Fibroblast of skin of right quadriceps (primary cell): ENCODE measurements at regions not wholly inside any gene's neighbourhood (a gene's known extent, or its start where the extent isn't known, plus 50 kb on each side); places are given as distances from the start of the nearest gene placed in this dataset.

Experiments used
- DNase-seq: peaks from one replicate; pipeline ENCODE4 v3.0.0-alpha.2; 2013

DNA sequence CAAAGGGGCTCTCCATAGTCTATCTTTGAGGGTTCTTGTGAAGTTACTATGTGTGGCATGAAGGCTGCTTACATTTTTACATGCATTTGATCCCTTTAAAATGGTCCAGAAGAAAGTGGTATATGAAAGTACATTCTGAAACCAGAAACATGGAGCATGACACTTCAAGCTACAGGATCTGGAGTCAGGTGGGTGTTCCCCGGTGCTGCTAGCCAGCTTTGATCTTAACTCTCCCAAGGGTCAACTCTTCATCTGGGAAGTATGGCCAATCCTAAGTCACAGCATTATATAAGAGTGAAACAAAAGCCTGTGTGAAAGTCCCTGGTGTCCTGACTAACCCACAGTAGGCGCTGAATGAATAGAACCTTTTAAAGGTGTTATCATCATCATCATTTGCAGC is 91.0 kb upstream of the TAS2R1 start:
- no peak for DNase-seq

DNA sequence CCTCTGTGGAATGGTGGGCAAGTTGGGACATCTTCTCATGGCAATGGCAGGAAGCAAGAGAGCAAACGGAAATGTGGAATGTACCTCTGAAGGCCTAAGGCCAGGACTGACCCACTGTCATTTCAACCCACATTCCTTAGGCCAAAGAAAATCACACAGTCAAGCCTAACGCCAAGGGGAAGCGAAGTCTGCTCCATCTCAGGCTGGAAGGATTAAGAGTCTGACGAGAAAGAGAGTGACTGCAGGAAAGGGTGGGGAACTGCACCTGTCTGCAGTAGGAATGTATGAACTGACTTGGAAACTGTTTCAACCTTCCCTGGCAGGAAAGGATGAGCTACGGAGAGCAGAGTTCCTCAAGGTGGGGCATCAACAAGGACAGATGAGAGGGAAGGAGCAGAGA is 90.2 kb upstream of the TAS2R1 start:
- no peak for DNase-seq

DNA sequence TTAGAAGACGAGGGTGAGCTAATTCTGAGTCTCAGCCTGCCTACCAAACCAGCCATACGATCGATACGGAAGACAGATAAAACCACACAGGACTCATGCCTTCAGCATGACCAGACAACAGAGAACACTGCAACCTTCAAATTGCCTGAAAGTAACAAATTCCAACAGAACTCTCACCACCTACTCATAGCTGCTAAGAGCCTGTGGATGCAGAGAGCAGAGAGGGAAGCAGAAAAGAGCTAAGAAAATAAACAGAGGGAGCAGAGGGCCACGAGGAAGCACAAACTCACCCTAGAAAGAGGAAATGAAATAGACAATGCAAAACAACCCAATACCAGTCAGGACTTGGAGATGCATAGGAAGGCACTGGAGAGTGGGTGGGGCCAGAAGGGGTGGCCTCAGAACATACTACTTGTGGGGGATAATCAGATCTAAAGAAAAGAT is 86.7 kb upstream of the TAS2R1 start:
- peak; percentile 86 for DNase-seq

DNA sequence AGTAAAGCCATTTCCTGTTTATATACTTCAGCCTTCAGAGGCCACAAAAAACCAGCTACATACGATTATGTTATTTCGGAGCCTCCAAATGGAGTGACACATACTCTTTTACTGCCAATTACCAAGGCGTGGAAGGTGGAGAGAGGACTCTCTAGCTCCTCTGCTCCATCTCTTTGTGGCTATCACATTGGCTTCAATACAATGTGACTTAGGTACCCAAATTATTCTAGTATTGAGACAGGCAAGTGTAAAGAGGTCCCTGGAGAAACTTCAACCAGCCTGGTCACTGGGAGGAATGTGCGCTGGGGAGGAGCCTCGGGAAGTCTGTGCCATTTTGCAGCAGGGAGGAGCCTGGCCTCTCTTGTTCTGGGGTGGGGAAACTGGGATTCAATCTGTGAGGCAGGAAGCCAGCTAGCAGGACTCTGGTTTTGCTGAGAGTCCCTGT is 85.8 kb upstream of the TAS2R1 start:
- peak; percentile 67 for DNase-seq

DNA sequence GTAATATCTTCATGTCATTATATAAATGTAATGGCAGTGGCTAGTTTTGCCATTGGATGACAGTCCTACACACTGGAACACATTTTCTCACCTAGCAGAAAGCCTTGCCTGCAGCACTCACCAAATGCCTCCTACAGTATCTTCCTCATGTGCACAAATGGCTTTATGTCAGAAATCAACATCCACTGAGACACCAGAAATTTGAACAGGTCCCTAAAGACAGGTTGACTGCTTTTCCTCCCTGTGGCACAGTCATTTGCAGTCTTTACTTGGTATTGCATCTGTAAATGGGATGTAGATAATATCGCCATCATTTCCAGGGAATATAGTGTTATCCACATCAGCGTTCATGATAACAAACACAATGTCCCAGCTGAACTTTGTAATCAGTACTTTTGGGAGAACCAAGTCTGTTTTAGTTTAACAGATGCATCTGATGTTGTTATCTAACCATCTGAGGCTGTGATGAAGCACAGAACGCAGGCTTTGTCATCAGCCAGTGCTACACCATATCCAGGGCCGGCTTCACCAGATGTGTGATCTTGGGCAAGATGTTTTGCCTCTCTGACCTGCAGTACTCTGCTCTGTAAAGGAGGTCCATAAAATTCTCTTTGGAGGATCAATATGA is 83.9 kb upstream of the TAS2R1 start:
- peak; percentile 17 for DNase-seq

DNA sequence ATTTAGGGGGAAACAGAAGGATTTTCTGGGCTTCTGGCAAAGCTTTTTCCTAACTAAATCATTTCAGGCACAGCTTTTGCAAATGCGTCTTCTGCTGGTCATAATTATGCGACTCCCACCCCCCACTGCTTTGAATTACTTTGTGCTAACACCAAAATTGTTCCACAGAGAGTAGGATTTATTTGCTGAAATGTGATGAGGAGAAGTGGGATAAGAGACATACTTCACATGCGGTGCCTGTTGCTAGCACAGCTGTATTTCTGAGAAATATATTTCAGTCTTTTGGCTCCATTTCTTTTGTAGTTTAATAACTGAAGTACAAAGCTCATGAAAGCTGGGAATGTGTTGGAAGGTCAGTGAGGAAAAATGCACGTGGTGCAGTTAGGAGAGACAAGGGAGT is 83.2 kb upstream of the TAS2R1 start:
- DNase-seq = peak; percentile 39

DNA sequence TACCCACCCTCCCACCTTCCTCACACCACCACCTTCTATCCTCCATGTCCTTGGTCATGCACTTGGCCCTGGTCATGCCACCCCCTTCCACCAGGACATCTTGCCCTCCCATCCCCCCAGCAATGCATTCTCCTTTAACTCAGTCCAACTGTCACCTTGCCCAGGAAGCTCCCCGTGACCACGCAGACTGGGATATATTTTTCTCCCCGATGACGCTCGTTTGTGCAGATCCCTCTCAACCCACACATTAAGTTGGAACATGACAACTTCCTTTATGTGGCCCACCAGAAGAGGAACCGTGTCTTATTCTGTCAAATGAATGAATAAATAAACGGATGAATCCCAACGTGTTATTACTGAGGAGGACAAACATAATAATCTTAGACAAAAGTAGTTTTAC is 82.8 kb upstream of the TAS2R1 start:
- DNase-seq = peak; percentile 36

DNA sequence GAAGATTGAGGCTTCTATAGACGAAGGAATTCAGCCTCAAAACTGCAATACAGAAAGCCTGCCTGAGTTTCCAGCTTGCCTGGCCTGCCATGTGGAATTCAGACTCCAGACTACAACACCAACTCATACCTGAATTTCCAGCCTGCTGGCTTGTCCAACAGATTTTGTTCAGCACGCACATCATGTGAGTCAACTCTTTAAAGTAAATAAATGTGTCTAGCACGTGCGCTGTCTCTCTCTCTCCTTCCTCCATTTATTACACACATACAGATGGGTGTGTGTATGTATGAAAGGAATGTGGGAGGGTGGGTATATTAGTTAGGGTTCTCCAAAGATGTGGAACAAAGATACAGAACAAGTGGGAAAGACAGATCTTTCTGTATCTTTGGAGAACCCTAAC is 82.4 kb upstream of the TAS2R1 start:
- peak; percentile 94 for DNase-seq

DNA sequence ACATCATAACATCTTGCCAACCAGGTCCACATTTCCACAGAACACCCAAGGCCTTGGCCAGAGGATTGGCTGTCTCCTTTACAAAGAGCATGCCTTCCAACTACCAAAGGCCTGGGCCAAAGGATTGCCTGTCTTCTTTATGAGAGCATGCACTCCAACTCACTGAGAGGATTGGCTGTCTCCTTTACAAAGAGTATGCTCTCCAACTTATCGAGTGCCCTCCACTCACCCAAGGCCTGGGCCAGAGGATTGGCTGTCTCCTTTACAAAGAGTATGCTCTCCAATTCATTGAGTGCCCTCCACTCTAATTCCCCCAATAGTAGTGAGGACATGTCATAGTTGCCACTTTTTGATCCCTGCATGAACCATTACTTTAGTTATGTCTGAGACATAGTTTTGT is 79.9 kb upstream of the TAS2R1 start:
- DNase-seq = no peak

DNA sequence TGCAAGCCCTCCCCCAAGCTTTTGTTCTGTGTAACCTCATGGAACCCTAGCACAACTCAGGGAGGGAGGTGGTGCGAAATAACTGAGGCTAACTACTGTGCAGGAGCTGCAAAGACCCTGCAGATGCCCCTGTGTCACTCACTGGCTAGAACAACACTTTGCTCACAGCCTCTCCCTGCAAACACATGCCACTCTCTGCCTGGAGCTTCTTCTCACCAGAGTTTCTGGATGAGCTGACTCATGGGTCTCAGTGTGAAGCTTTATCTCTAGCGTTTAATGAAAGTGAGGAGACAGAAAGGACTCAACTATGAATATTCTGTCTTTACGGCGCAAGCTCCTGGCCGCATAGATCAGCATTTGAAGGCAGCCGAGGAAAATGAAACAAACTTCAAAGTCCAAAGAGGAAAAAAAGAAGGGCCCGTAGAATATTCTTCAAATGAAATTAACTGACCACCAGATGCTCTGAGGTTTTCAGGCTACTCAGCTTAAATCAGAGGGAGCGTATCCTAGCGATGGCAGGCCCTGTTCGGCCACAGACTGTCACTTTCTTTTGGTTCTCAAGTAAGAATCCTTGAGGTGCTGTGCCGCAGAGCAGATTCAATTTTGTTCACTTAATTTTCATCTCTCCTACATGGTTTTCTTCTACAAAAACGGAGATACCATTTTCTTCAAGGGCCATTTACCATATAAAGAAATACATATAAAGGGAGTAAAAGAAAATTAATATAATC is 77.7 kb upstream of the TAS2R1 start:
- no peak for DNase-seq

DNA sequence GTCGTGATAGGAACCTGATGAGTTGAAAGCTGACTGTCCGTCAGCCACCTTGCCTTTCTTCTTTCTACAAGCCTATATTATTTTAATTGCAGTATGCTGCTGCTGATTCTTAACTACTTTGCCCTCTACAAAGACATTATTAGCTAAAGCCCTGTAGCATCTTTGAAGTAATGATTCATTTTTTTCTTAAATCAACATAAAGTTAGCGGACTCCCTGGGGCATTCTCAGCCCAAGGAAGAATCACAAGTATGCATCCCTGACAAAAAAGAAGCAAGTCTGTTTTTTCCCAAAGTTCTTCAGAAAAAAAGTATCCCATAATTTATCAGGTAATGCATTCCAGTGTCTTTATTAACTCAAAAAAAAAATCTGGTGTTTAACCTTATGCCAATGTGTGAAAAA is 69.5 kb upstream of the TAS2R1 start:
- peak; percentile 31 for DNase-seq

DNA sequence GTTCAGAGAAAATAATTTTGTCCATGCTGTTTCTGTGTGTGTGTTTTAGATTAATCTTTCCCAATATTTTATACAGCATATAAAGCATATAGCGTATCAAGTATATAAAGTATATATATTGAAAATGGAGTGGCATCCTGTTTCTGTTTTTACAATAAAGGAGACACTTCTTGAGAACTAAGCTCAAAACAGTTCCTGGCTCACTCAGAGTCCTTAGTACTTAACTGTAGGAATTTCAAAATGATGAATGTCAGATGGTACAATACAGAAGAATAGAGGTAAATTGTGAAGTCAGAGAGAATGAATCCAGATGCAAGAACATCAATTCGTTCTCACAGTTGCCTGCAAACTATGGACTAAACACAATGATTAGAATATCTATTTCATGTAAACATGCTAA is 68.7 kb upstream of the TAS2R1 start:
- DNase-seq = no peak

DNA sequence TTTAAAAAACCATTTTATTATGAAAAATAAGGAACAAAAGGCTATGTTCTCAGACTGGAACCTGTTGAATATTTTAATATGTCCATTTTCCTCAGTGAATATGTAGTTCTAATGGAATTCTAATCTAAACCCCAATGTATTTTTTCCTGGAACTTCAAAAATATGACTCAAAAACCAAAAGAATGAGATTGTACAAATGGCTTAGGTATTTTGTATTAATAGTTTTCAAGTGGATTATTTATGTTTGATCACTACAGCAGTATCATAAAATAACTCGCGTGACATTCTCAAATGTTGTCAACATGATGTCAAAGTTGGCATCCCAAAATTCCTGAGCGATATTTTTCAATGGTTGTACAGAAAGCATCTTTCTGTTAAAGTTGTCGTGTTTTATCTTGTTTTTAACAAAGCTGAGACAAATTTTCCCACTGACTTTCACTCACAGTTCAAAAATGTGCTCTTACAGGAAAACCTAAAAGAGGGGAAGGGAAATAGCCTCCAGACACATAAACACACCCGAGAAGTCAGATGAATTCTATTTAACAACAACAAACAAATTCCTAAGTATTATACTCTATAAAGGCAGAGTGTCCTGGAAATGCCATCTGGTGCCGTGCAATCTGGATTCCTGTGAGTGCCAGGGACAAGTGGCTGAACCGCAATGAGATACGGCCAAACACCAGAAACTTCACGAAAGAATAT is 68.1 kb upstream of the TAS2R1 start:
- DNase-seq = peak; percentile 27

DNA sequence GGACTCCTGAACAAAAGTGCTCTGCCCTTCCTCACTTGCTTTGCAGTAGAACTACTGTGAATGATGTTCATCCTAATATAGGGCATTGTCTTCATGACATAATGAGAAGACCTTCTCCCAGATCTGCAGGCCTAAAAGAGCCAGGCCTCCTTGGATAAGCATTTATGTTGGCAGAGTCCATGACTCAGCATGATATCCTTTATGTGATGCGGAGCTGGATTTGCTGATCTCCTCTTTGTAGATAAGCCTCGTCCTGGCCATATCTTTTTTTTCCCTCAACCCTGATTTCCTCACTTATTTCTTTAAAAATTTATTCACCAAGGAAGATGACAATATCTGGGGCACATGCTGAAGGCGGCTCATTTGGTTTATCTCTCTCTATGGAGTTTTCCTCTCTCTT is 62.4 kb upstream of the TAS2R1 start:
- no peak for DNase-seq

DNA sequence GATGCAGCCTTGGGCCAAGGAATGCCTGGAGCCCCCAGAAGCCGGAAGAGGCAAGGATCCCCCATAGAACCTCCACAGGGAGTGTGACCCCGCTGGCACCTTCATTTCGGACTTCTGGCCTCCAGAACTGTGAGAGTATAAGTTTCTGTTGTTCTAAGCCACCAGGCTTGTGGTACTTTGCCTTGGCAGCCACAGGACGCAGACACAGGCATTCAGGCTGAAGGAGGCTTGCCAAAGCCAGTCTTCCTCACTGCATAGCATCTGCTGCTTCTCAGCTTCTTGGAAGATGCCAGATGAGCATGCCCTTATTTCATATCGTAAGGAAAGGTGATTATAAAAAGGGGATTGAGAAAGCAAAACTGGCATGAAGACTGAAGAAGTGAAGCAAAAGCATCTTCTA is 61.1 kb upstream of the TAS2R1 start:
- no peak for DNase-seq

DNA sequence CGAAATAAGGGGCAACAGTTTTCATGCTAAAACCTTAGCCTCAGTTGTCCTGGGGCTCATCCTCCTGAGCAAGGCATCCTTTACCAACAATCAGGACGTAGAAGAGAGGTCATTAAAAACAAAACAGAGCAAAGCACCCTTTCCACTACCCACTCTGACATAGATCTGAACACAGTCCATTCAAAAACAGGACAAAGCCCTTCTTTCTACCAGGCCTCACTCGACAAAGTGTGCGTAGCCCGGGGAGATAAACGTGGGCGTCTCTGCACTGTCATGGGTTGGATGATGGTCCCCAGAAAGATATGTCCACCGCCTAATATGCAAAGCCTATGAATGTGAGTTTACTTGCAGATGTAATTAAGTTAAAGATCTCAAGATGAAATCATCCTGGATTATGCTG is 60.6 kb upstream of the TAS2R1 start:
- no peak for DNase-seq

DNA sequence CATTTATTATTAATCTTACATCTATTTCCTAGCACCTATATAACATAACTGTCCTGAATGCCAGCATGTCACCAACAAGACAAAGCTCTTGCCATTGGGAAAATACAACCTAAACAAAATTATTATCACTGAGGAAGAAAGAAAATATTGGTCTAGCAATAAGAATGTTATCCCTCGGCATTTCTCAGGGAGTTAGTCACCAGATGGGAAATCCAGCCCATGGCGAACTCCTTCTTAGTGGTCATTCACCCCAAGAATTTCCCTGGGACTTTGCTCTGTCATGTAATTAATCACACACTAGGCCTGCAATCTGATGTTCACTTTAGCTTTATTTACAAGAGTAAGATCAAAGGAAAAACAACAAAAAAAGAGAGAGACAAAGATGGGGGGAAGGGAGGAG is 56.1 kb upstream of the TAS2R1 start:
- DNase-seq = peak; percentile 52

DNA sequence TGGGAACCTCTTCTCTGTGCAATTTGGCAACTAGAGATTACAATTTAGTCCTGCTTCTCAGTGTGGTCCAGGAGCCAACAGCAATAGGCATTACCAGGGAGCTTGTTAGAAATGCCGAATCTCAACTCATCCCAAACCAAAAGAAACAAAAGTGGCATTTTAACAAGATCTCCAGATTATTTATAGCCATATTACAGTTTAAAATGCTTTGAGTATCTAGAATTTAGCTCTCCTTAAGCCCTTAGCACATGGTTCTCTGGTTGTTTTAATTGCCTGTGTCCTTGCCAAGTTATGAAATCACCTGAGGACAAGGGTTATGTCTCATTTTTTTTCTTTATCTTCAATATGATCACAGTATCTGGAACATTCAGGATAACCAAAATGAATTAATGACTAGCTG is 51.6 kb upstream of the TAS2R1 start:
- DNase-seq = no peak
